ENCODE measurements at regions not wholly inside any gene's neighbourhood (a gene's known extent, or its start where the extent isn't known, plus 50 kb on each side); places are given as distances from the start of the nearest gene placed in this dataset.

- in situ Hi-C loops (cut with HindIII; ENCODE audit: low sequenced_read_pairs): no loop called here
- TF ChIP-seq, protein P1, sequence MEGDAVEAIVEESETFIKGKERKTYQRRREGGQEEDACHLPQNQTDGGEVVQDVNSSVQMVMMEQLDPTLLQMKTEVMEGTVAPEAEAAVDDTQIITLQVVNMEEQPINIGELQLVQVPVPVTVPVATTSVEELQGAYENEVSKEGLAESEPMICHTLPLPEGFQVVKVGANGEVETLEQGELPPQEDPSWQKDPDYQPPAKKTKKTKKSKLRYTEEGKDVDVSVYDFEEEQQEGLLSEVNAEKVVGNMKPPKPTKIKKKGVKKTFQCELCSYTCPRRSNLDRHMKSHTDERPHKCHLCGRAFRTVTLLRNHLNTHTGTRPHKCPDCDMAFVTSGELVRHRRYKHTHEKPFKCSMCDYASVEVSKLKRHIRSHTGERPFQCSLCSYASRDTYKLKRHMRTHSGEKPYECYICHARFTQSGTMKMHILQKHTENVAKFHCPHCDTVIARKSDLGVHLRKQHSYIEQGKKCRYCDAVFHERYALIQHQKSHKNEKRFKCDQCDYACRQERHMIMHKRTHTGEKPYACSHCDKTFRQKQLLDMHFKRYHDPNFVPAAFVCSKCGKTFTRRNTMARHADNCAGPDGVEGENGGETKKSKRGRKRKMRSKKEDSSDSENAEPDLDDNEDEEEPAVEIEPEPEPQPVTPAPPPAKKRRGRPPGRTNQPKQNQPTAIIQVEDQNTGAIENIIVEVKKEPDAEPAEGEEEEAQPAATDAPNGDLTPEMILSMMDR (IDR thresholded peaks at IDR 0.05; ENCODE audit: low read depth, low read length, missing control alignments): no peak
- DNase-seq (ENCODE audit: low read depth): no peak
- H3K4me3 ChIP-seq (ENCODE audit: low read depth, low read length): no peak overlapping the region
These were observed 118.0 kb upstream of the RAI14 start for GRCh38 chr5:34538026-34538672.

GRCh38 chr5:34539183-34539582, 116.9 kb upstream of the RAI14 start:
- in situ Hi-C loops (cut with HindIII; ENCODE audit: low sequenced_read_pairs): no loop called here
- DNase-seq (ENCODE audit: low read depth): no peak
- TF ChIP-seq, protein P1 (IDR thresholded peaks at IDR 0.05; ENCODE audit: low read depth, low read length, missing control alignments): no peak
- H3K4me3 ChIP-seq (ENCODE audit: low read depth, low read length): no peak overlapping the region

GRCh38 chr5:34541067-34541466, 115.1 kb upstream of the RAI14 start:
- no peak for DNase-seq (ENCODE audit: low read depth)
- H3K4me3 ChIP-seq (ENCODE audit: low read depth, low read length): no peak overlapping the region
- in situ Hi-C loops (cut with HindIII; ENCODE audit: low sequenced_read_pairs): no loop called here
- TF ChIP-seq, protein P1 (IDR thresholded peaks at IDR 0.05; ENCODE audit: low read depth, low read length, missing control alignments): no peak

- no peak for DNase-seq (ENCODE audit: low read depth)
- no peak overlapping the region for H3K4me3 ChIP-seq (ENCODE audit: low read depth, low read length)
- in situ Hi-C loops (cut with HindIII; ENCODE audit: low sequenced_read_pairs): no loop called here
- TF ChIP-seq, protein P1 (IDR thresholded peaks at IDR 0.05; ENCODE audit: low read depth, low read length, missing control alignments): no peak
These were observed 113.3 kb upstream of the RAI14 start for GRCh38 chr5:34542818-34543217.

GRCh38 chr5:34543687-34544086, 112.4 kb upstream of the RAI14 start:
- TF ChIP-seq, protein P1 (IDR thresholded peaks at IDR 0.05; ENCODE audit: low read depth, low read length, missing control alignments): no peak
- in situ Hi-C loops (cut with HindIII; ENCODE audit: low sequenced_read_pairs): no loop called here
- DNase-seq (ENCODE audit: low read depth): no peak
- H3K4me3 ChIP-seq (ENCODE audit: low read depth, low read length): no peak overlapping the region

- in situ Hi-C loops (cut with HindIII; ENCODE audit: low sequenced_read_pairs): no loop called here
- no peak for DNase-seq (ENCODE audit: low read depth)
- H3K4me3 ChIP-seq (ENCODE audit: low read depth, low read length): no peak overlapping the region
- TF ChIP-seq, protein P1 (IDR thresholded peaks at IDR 0.05; ENCODE audit: low read depth, low read length, missing control alignments): no peak
These were observed 111.7 kb upstream of the RAI14 start for GRCh38 chr5:34544403-34544802.
